Spinal cord (tissue), 9 donors: ENCODE measurements at regions not wholly inside any gene's neighbourhood (a gene's known extent, or its start where the extent isn't known, plus 50 kb on each side); places are given as distances from the start of the nearest gene placed in this dataset.

Experiments
- DNase-seq, 6 donors: peaks; one replicate each; pipeline versions ENCODE4 v3.0.0 to v3.0.0-alpha.2; 2013 to 2015; ENCODE audit warnings: low spot score in 6 of 6, low read depth in 4 of 6
- H3K27ac ChIP-seq: one replicate; pipeline ENCODE4 v1.5.1; 2013; ENCODE audit warnings: low read depth, low read length, control low read depth
- H3K27me3 ChIP-seq: one replicate; pipeline ENCODE4 v1.6.1; 2013; ENCODE audit warnings: low read length; ENCODE audit not compliant: control insufficient read depth, insufficient read depth
- H3K36me3 ChIP-seq: one replicate; pipeline ENCODE4 v1.6.1; 2013; ENCODE audit warnings: low read length; ENCODE audit not compliant: control insufficient read depth, insufficient read depth
- H3K4me1 ChIP-seq: one replicate; pipeline ENCODE4 v1.6.1; 2013; ENCODE audit warnings: low read length; ENCODE audit not compliant: control insufficient read depth, insufficient read depth
- H3K4me3 ChIP-seq: one replicate; pipeline ENCODE4 v1.5.1; 2013; ENCODE audit warnings: low read depth, low read length, control low read depth
- H3K9me3 ChIP-seq: one replicate; pipeline ENCODE4 v1.6.1; 2013; ENCODE audit warnings: low read length; ENCODE audit not compliant: control insufficient read depth, insufficient read depth
- WGBS: methylation state at CpG from one replicate; pipeline ENCODE4 v1.1.5; 2013; ENCODE audit warnings: missing lambda C conversion rate; ENCODE audit not compliant: insufficient coverage; 5-methylcytosine and 5-hydroxymethylcytosine counted together
- donor health status: healthy.

GRCh38 chr5:5009240-5009639, 130.9 kb upstream of the ADAMTS16 start:
- H3K36me3 ChIP-seq, result no peaks in the 10 kb centered on the region
- no peak overlapping the region for H3K4me3 ChIP-seq
- WGBS, result 98% methylated on average over 3 of the region's 4 CpGs
- no peak overlapping the region for H3K27ac ChIP-seq
- H3K27me3 ChIP-seq, result no peaks in the 10 kb centered on the region
- no peaks in the 10 kb centered on the region for H3K4me1 ChIP-seq
- no peaks in the 10 kb centered on the region for H3K9me3 ChIP-seq
- no peak for DNase-seq

GRCh38 chr5:5011151-5011550, 129.0 kb upstream of the ADAMTS16 start:
- no peaks in the 10 kb centered on the region for H3K27me3 ChIP-seq
- DNase-seq, result peak in 2 of 6 donors; percentile 15 to 65
- H3K4me1 ChIP-seq, result no peaks in the 10 kb centered on the region
- no peaks in the 10 kb centered on the region for H3K36me3 ChIP-seq
- WGBS, result 79% methylated on average over 2 of the region's 4 CpGs
- no peak overlapping the region for H3K4me3 ChIP-seq
- H3K27ac ChIP-seq, result no peak overlapping the region
- no peaks in the 10 kb centered on the region for H3K9me3 ChIP-seq

DNA sequence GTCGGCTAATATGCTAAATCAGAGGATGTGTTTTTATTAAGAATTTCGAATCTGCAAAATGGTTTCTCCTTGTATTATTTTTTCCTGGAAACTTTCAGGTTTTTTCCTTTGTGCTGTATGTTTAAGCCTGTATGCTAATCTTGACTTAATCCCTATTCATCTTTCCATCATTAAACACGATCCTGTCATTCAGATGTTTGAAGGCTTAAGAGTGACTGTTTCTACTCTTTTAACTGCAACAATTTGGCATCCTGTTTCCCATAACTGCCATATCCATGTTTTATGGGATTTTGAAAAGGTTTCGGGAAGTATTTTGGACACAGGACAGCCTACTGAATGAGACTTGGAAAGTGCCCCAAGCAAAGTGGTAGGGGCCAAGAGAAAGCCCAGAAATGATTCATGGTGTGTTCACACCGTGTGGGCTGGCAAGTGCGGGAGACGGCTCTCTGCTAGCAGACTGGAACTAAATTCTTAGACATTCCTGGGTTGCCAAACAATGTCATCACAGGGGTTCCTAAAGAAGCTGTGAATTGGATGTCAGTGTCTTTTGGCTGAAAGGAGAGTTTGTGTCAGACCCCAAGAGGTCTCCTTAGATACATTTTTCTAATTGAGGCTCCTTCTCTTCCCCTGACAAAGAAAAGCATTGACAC, 125.4 kb upstream of the ADAMTS16 start:
- DNase-seq, result peak in 2 of 6 donors; percentile 19 to 87
- WGBS, result 47% methylated on average over 5 of the region's 7 CpGs
- no peaks in the 10 kb centered on the region for H3K27me3 ChIP-seq
- no peaks in the 10 kb centered on the region for H3K9me3 ChIP-seq
- no peaks in the 10 kb centered on the region for H3K4me1 ChIP-seq
- H3K27ac ChIP-seq, result no peak overlapping the region
- no peaks in the 10 kb centered on the region for H3K36me3 ChIP-seq
- H3K4me3 ChIP-seq, result no peak overlapping the region

GRCh38 chr5:5017827-5018577, 122.1 kb upstream of the ADAMTS16 start:
- H3K9me3 ChIP-seq, result no peaks in the 10 kb centered on the region

GRCh38 chr5:5018578-5018970, 121.6 kb upstream of the ADAMTS16 start:
- H3K27ac ChIP-seq, result no peak overlapping the region
- 80% methylated on average over 3 of the region's 4 CpGs for WGBS
- H3K4me1 ChIP-seq, result no peaks in the 10 kb centered on the region
- DNase-seq, result peak in 1 of 6 donors; percentile 37
- no peak overlapping the region for H3K4me3 ChIP-seq
- H3K9me3 ChIP-seq, result no peaks in the 10 kb centered on the region
- no peaks in the 10 kb centered on the region for H3K36me3 ChIP-seq
- no peaks in the 10 kb centered on the region for H3K27me3 ChIP-seq

More at GRCh38 chr5:5017827-5018577, 122.1 kb upstream of the ADAMTS16 start:
- Histone ChIP-seq H3K4me1 (no peaks in the 10 kb centered on the region), H3K36me3 (no peaks in the 10 kb centered on the region), H3K4me3 (no peak overlapping the region), H3K27ac (no peak overlapping the region), H3K27me3 (no peaks in the 10 kb centered on the region)
- DNase-seq, result peak in 1 of 6 donors; percentile 33
- 77% methylated on average over 9 of the region's 9 CpGs for WGBS

GRCh38 chr5:5021436-5021835, 118.7 kb upstream of the ADAMTS16 start:
- Histone ChIP-seq H3K27me3 (no peaks in the 10 kb centered on the region), H3K9me3 (no peaks in the 10 kb centered on the region), H3K4me1 (no peaks in the 10 kb centered on the region), H3K36me3 (no peaks in the 10 kb centered on the region), H3K27ac (no peak overlapping the region), H3K4me3 (no peak overlapping the region)
- 100% methylated on average over 1 of the region's 5 CpGs for WGBS
- DNase-seq, result peak in 1 of 6 donors; percentile 40

- Histone ChIP-seq H3K4me1 (no peaks in the 10 kb centered on the region), H3K4me3 (no peak overlapping the region), H3K36me3 (no peaks in the 10 kb centered on the region), H3K27ac (no peak overlapping the region), H3K9me3 (no peaks in the 10 kb centered on the region), H3K27me3 (no peaks in the 10 kb centered on the region)
- WGBS, result 92% methylated on average over 4 of the region's 14 CpGs
- no peak for DNase-seq
Measured at GRCh38 chr5:5025098-5025773, 114.9 kb upstream of the ADAMTS16 start.

DNA sequence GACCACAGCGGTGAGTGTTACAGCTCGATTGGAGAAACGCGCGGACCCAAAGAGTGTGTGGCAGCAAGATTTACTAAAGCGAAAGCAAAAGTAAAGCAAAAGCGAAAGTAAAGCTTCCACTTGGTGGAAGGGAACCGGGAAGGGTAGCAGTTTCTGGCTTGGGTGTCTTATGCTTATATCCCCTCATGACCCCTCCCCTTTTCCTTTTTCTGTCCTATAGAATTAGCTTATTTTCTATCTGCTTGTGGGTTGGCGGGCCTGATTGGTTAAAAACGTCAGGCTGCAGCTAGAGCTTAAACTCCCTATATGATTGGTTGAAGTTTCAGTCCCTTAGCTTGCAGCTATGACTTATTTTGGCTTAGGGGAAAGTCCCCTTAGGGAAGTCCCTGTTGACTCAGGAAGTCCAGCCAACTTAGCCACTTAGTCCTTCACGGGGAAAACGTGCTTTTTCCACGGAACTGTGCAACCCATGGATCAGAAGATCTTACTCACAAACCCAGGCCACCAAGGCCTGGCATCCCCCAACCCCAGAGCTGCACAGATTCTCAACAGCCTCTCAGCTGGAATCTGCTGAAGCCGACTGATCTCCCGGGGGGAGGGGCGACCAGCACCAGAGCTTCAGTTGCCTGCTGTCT, 114.2 kb upstream of the ADAMTS16 start:
- no peak overlapping the region for H3K4me3 ChIP-seq
- no peaks in the 10 kb centered on the region for H3K36me3 ChIP-seq
- H3K9me3 ChIP-seq, result no peaks in the 10 kb centered on the region
- no peaks in the 10 kb centered on the region for H3K27me3 ChIP-seq
- WGBS, result 88% methylated on average over 13 of the region's 16 CpGs
- no peak overlapping the region for H3K27ac ChIP-seq
- DNase-seq, result no peak
- H3K4me1 ChIP-seq, result no peaks in the 10 kb centered on the region

DNA sequence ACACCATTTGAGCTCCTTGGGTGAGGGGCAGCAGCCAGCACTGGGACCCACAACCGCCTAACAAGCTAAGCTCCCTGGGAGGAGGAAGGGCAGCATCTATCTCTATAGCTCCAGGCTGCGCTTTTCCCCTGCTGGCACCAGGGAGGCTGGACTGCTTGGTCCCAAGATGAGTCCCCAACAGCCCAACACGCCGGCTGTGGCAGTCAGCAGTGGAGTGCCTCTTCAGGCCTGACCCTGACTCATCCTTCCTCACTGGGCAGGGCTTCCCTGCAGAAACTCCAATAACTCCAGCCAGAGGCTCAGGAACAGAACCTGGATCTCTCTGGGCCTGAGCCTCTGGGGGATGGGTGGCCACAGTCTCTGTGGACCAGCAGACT, 113.7 kb upstream of the ADAMTS16 start:
- Histone ChIP-seq H3K4me3 (no peak overlapping the region), H3K4me1 (no peaks in the 10 kb centered on the region), H3K36me3 (no peaks in the 10 kb centered on the region), H3K27ac (no peak overlapping the region), H3K27me3 (no peaks in the 10 kb centered on the region), H3K9me3 (no peaks in the 10 kb centered on the region)
- WGBS, result 95% methylated on average over 4 of the region's 4 CpGs
- no peak for DNase-seq
